ENCODE measurements at regions not wholly inside any gene's neighbourhood (a gene's known extent, or its start where the extent isn't known, plus 50 kb on each side); places are given as distances from the start of the nearest gene placed in this dataset.

DNA sequence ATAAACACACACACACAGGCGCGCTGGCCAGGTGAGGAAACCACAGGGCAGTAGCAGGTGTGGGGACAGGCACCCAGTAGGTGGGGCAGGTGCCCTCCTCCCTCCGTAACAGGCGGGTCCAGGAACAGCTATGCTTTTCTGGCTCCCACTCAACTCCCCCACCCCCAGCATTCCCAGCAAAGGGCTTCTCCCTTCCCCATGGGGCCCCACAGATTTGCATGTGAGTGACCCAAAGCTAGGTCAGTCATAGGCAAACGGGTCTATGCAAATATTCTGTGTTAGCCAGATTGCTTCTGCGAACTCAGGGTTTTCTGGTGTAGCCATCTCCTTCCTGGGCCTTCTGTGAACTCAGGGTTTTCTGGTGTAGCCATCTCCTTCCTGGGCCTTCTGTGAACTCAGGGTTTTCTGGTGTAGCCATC, 114.2 kb downstream of the SIK1 start:
- H3K9me3 ChIP-seq (ENCODE audit: control insufficient read depth in 1 of 2, low read length in 2 of 2) = no peaks in the 10 kb centered on the region
- no peaks in the 10 kb centered on the region for H3K27me3 ChIP-seq (ENCODE audit: low read depth, low read length)
- no peak overlapping the region for H3K27ac ChIP-seq (ENCODE audit: low read length)
- no peaks in the 10 kb centered on the region for H3K36me3 ChIP-seq (ENCODE audit: control insufficient read depth in 1 of 2, insufficient read depth in 2 of 2, low read length in 2 of 2)
- no peak overlapping the region for H3K4me3 ChIP-seq (ENCODE audit: low read depth in 1 of 2, low read length in 2 of 2)
- H3K4me1 ChIP-seq (ENCODE audit: control insufficient read depth in 1 of 2, insufficient read depth in 2 of 2, low read length in 2 of 2) = no peaks in the 10 kb centered on the region

DNA sequence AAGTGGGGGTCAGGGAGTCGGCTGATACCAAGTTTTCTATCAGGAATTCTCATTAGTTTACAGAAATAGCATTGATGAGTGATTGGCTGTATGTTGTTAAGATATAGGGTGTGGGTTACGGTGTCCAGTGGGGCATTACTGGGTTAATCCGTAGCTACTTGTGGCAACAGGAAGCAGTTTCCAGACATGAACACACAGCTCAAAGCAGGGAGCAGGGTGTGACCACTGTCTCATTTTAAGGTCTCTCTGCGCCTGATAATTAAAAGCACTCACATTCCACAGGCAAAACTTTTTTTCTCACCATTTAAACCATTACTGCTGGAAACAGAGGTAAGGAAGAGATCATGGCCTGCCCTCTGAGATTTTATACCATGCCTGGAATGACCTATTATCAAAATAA, 114.9 kb downstream of the SIK1 start:
- Histone ChIP-seq H3K27ac (ENCODE audit: low read length) (no peak overlapping the region), H3K4me1 (ENCODE audit: control insufficient read depth in 1 of 2, insufficient read depth in 2 of 2, low read length in 2 of 2) (no peaks in the 10 kb centered on the region), H3K36me3 (ENCODE audit: control insufficient read depth in 1 of 2, insufficient read depth in 2 of 2, low read length in 2 of 2) (no peaks in the 10 kb centered on the region), H3K9me3 (ENCODE audit: control insufficient read depth in 1 of 2, low read length in 2 of 2) (no peaks in the 10 kb centered on the region), H3K4me3 (ENCODE audit: low read depth in 1 of 2, low read length in 2 of 2) (no peak overlapping the region), H3K27me3 (ENCODE audit: low read depth, low read length) (no peaks in the 10 kb centered on the region)

DNA sequence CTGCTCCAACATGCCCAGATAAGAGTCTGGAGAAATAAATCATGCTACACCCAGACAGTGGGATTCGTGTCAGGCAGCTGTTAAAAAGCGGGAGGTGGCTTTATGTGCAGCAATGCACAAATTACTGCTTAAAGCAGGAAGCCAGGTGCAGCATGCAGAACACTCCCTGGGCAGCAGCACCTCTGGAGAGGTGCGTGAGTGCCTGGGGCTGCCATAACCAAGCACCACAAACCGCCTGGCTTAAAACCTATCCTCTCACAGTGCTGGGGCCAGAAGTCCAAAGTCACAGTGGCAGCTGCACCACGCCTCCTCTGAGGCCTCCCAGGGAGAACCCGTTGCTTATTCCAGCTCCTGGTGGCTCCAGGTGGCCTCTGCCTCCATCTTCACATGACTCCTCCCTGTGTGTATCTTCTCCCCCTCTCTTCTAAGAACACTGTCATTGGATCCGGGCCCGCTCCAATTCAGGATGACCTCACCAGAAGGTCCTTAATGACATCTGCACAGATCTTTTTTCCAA, 115.6 kb downstream of the SIK1 start:
- H3K4me3 ChIP-seq (ENCODE audit: low read depth in 1 of 2, low read length in 2 of 2) = no peak overlapping the region
- no peaks in the 10 kb centered on the region for H3K9me3 ChIP-seq (ENCODE audit: control insufficient read depth in 1 of 2, low read length in 2 of 2)
- H3K4me1 ChIP-seq (ENCODE audit: control insufficient read depth in 1 of 2, insufficient read depth in 2 of 2, low read length in 2 of 2) = no peaks in the 10 kb centered on the region
- H3K27me3 ChIP-seq (ENCODE audit: low read depth, low read length) = no peaks in the 10 kb centered on the region
- no peak overlapping the region for H3K27ac ChIP-seq (ENCODE audit: low read length)
- no peaks in the 10 kb centered on the region for H3K36me3 ChIP-seq (ENCODE audit: control insufficient read depth in 1 of 2, insufficient read depth in 2 of 2, low read length in 2 of 2)

DNA sequence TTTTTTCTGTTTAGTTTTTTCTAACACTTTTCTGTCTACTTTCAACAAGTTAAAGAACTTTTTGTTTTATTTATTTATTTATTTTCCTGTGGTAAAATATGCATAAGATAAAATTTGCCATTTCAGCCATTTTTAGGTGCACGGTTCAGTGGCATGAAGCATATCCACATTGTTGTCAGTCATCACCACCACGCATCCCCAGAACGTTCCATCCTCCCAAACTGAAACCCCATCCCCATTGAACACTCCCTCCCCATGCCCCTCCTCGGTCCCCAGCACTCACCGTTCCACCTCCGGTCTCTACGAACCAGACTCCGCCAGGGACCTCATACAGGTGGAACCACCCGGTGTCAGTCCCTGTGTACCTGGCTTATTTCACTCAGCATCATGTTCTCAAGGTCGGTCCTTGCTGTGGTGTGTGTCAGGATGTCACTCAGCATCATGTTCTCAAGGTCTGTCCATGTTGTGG, 118.1 kb downstream of the SIK1 start:
- Histone ChIP-seq H3K9me3 (ENCODE audit: control insufficient read depth in 1 of 2, low read length in 2 of 2) (no peaks in the 10 kb centered on the region), H3K4me3 (ENCODE audit: low read depth in 1 of 2, low read length in 2 of 2) (no peak overlapping the region), H3K27me3 (ENCODE audit: low read depth, low read length) (no peaks in the 10 kb centered on the region), H3K36me3 (ENCODE audit: control insufficient read depth in 1 of 2, insufficient read depth in 2 of 2, low read length in 2 of 2) (no peaks in the 10 kb centered on the region), H3K4me1 (ENCODE audit: control insufficient read depth in 1 of 2, insufficient read depth in 2 of 2, low read length in 2 of 2) (no peaks in the 10 kb centered on the region), H3K27ac (ENCODE audit: low read length) (no peak overlapping the region)

DNA sequence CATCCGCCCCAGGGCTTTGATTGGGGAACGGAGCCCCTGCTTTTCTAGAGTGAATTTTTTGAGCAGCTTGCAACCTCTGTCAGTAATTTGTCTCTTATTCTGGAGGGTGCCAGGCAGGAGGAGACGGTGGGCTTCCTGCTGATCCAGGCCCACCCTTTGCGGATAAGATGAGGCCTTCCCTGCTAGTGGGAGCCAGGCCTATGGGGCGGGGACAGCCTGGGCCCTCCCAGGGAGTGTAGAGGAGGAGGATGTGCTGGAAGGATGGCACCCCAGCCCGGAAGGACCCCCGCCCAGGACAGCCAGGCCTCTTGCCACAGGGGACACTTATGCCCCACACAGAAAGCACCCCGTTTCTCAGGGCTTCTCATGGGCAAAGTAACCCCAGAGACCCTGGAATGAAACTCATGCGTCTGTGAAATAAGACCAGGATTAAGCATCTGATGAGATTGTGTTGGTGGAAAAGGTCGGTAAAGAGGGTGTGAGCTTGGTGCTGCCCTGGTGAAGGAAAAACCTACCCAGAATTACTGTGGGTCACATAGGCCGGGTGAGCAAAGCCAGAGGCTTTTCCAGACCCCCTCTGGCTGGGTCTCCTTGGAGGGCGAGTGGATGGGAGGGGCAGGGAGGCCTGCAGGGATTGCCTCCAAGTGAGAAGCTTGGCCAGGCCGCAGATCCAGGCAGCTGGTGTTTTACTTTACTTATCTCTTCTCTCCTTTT, 118.7 kb downstream of the SIK1 start:
- Histone ChIP-seq H3K9me3 (ENCODE audit: control insufficient read depth in 1 of 2, low read length in 2 of 2) (no peaks in the 10 kb centered on the region), H3K27ac (ENCODE audit: low read length) (no peak overlapping the region), H3K36me3 (ENCODE audit: control insufficient read depth in 1 of 2, insufficient read depth in 2 of 2, low read length in 2 of 2) (no peaks in the 10 kb centered on the region), H3K4me3 (ENCODE audit: low read depth in 1 of 2, low read length in 2 of 2) (no peak overlapping the region), H3K27me3 (ENCODE audit: low read depth, low read length) (no peaks in the 10 kb centered on the region), H3K4me1 (ENCODE audit: control insufficient read depth in 1 of 2, insufficient read depth in 2 of 2, low read length in 2 of 2) (no peaks in the 10 kb centered on the region)

DNA sequence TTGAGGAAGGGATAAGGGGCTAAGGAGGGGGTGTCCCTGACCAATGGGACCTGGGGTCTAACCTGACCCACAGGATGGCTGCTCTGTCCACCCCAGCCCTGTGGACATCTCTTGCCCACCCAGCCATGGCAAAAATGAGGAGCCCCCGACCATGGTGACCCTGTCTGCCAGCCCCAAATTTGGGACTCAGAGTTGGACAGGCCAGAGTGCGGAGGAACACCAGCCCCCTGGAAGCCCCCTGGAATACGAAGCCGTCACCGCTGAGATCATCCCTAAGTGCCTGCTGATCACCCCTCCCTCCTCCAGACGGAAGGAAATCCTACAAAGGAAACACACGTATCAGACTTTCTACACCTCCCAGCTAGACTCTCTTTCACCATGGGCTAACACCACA, 119.3 kb downstream of the SIK1 start:
- no peaks in the 10 kb centered on the region for H3K36me3 ChIP-seq (ENCODE audit: control insufficient read depth in 1 of 2, insufficient read depth in 2 of 2, low read length in 2 of 2)
- no peaks in the 10 kb centered on the region for H3K9me3 ChIP-seq (ENCODE audit: control insufficient read depth in 1 of 2, low read length in 2 of 2)
- no peaks in the 10 kb centered on the region for H3K4me1 ChIP-seq (ENCODE audit: control insufficient read depth in 1 of 2, insufficient read depth in 2 of 2, low read length in 2 of 2)
- H3K27ac ChIP-seq (ENCODE audit: low read length) = no peak overlapping the region
- no peak overlapping the region for H3K4me3 ChIP-seq (ENCODE audit: low read depth in 1 of 2, low read length in 2 of 2)
- H3K27me3 ChIP-seq (ENCODE audit: low read depth, low read length) = no peaks in the 10 kb centered on the region

DNA sequence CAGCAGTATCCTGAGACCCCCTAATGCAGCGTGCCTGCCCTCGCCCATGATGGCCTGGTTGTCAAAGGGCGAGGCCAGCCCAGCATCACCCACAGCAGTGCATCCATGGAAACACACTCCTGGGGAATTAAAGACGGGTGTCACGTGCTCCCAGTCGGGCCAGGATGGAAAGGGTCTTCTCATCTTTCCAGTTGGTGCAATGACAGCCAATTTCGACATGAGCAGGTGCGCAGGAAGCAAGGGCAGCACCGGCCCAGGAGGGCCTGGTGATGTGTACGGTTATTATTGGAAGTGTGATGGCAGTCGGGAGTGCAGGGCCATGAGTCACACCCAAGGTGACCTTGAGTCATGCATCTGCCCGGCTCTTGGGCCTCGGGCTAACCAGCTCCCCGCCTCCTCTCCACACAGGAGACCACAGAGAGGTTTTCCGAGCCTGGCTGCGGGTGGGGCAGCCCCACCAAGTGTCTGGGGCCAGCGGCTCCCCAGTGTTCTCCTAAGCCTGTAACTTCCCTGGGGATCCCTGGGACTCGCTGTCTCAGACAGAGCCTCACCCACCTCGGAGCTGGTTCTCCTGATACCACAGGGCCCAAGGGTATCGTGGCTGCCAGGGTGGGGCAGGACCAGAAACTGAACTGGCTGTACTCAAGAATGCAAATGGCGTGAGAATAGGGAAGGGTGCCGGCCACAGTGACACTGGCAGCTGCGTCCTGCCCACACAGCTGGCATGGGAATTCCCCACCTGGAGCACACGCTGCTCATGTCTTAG, 119.8 kb downstream of the SIK1 start:
- no peaks in the 10 kb centered on the region for H3K4me1 ChIP-seq (ENCODE audit: control insufficient read depth in 1 of 2, insufficient read depth in 2 of 2, low read length in 2 of 2)

DNA sequence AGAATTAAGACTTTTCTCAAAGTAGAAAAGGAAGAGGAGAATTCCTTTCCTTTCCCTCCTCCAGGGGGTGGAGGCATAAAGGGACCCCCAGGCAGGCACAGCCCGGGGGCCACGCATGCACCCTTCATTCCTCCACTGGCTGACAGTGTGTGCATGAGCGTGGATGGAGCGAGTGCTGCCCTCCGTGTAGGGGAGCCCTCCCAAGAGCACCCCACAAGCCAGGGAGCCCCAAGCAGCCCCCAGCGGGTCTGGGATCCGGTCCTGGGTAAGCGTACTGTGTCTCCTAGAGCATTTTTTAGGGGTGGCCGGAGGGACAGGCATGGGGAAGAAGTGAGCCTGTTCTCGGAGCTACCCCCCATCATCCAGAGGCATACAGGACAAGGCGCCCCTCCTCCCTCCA, 120.5 kb downstream of the SIK1 start:
- Histone ChIP-seq H3K9me3 (ENCODE audit: control insufficient read depth in 1 of 2, low read length in 2 of 2) (no peaks in the 10 kb centered on the region), H3K4me1 (ENCODE audit: control insufficient read depth in 1 of 2, insufficient read depth in 2 of 2, low read length in 2 of 2) (no peaks in the 10 kb centered on the region), H3K4me3 (ENCODE audit: low read depth in 1 of 2, low read length in 2 of 2) (no peak overlapping the region), H3K27ac (ENCODE audit: low read length) (no peak overlapping the region), H3K27me3 (ENCODE audit: low read depth, low read length) (no peaks in the 10 kb centered on the region), H3K36me3 (ENCODE audit: control insufficient read depth in 1 of 2, insufficient read depth in 2 of 2, low read length in 2 of 2) (no peaks in the 10 kb centered on the region)

More for the DNA sequence above, 119.8 kb downstream of the SIK1 start:
- Histone ChIP-seq H3K36me3 (ENCODE audit: control insufficient read depth in 1 of 2, insufficient read depth in 2 of 2, low read length in 2 of 2) (no peaks in the 10 kb centered on the region), H3K9me3 (ENCODE audit: control insufficient read depth in 1 of 2, low read length in 2 of 2) (no peaks in the 10 kb centered on the region), H3K27ac (ENCODE audit: low read length) (no peak overlapping the region), H3K27me3 (ENCODE audit: low read depth, low read length) (no peaks in the 10 kb centered on the region), H3K4me3 (ENCODE audit: low read depth in 1 of 2, low read length in 2 of 2) (no peak overlapping the region)

DNA sequence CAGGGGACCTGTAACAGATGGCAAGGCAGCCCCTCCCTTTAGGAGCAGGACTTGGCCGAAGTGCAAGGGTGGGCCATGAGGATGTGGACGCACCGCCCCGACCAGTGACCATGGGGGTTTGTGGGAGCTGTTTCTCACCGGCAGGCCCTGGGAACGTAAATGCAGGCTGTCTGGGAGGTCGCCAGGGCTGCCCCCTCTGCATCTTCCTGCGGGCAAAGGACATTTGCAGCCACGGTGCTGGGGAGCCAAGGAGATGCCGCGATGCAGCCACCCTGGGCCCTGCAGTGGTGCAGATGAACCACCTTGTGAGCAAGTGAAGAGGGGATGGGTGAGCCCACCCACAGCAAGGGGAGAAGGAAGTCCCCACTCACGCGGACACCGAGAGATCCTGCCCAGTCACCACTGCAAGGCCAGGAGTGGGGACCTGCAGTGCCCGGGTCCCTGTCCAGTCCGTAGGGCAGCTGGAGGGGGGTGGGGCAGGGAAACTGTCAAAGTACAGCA, 121.1 kb downstream of the SIK1 start:
- no peaks in the 10 kb centered on the region for H3K27me3 ChIP-seq (ENCODE audit: low read depth, low read length)
- H3K27ac ChIP-seq (ENCODE audit: low read length) = no peak overlapping the region
- H3K4me1 ChIP-seq (ENCODE audit: control insufficient read depth in 1 of 2, insufficient read depth in 2 of 2, low read length in 2 of 2) = no peaks in the 10 kb centered on the region
- no peak overlapping the region for H3K4me3 ChIP-seq (ENCODE audit: low read depth in 1 of 2, low read length in 2 of 2)
- no peaks in the 10 kb centered on the region for H3K9me3 ChIP-seq (ENCODE audit: control insufficient read depth in 1 of 2, low read length in 2 of 2)
- H3K36me3 ChIP-seq (ENCODE audit: control insufficient read depth in 1 of 2, insufficient read depth in 2 of 2, low read length in 2 of 2) = no peaks in the 10 kb centered on the region

DNA sequence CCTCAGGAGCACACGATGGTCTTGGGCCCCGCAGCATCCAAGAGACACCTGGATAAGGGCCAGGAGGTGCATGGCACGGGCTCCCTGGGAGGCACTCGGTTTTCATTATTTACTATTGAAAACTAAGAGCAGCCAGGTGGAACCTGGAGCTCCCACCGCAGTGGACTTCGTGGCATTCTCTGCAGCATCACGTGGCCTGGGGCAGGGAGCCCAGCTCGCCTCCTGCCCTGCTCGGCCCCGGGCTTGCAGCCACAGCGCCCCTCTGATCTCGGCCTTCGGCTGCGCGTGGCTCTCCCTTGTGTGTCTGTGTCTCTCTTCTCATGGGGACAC, 121.6 kb downstream of the SIK1 start:
- Histone ChIP-seq H3K27me3 (ENCODE audit: low read depth, low read length) (no peaks in the 10 kb centered on the region), H3K4me1 (ENCODE audit: control insufficient read depth in 1 of 2, insufficient read depth in 2 of 2, low read length in 2 of 2) (no peaks in the 10 kb centered on the region), H3K36me3 (ENCODE audit: control insufficient read depth in 1 of 2, insufficient read depth in 2 of 2, low read length in 2 of 2) (no peaks in the 10 kb centered on the region), H3K27ac (ENCODE audit: low read length) (no peak overlapping the region), H3K4me3 (ENCODE audit: low read depth in 1 of 2, low read length in 2 of 2) (no peak overlapping the region), H3K9me3 (ENCODE audit: control insufficient read depth in 1 of 2, low read length in 2 of 2) (no peaks in the 10 kb centered on the region)

DNA sequence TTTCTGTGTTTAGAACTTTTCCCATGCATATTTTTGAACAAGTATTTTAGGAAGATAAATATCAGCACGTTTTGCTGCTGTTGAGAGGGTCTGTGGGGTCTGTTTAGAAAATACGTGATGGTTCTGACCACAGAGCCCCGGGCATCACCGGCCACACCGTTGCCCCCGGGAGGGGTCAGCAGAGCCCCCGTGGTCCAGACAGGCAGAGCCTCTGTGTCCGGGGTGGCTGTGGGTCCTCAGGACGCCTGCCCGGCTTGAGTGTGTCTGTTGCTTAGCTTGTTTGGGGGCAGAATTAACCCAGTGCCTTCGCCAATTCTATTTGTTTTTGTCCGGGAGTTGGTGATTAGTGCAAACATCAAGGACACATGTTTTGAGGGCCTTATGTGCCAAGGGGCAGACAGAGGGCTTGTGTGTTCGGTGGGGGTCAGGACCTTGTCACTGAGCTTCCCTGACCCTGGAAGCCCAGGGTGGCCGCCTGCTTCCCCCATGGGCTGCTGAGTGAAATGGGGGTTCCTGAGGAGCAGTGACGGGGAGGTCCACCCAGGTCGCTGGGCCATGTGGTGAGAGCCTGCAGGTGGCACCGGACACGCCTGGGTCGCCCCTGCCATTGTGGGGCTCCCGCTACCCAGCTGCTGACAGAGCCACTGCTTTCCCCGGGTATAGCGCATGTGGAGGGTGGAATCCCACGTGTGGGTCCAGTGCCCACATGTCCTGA, 122.2 kb downstream of the SIK1 start:
- Histone ChIP-seq H3K4me1 (ENCODE audit: control insufficient read depth in 1 of 2, insufficient read depth in 2 of 2, low read length in 2 of 2) (no peaks in the 10 kb centered on the region), H3K27ac (ENCODE audit: low read length) (no peak overlapping the region), H3K9me3 (ENCODE audit: control insufficient read depth in 1 of 2, low read length in 2 of 2) (no peaks in the 10 kb centered on the region), H3K4me3 (ENCODE audit: low read depth in 1 of 2, low read length in 2 of 2) (no peak overlapping the region), H3K36me3 (ENCODE audit: control insufficient read depth in 1 of 2, insufficient read depth in 2 of 2, low read length in 2 of 2) (no peaks in the 10 kb centered on the region), H3K27me3 (ENCODE audit: low read depth, low read length) (no peaks in the 10 kb centered on the region)

Measured in muscle layer of duodenum (tissue), 2 donors.